H1 (cell line): ENCODE measurements at regions not wholly inside any gene's neighbourhood (a gene's known extent, or its start where the extent isn't known, plus 50 kb on each side); places are given as distances from the start of the nearest gene placed in this dataset.

Experiments used
- CTCF ChIA-PET: fragments of 300-600 bp; sonication (Branson Sonifier 250); formaldehyde crosslinking; loops from one replicate; lab custom pipeline; 2021; ENCODE audit not compliant: partially characterized antibody; lab: Charles Lee
- POLR2A ChIA-PET: fragments of 300-600 bp; sonication (Branson Sonifier 250); formaldehyde crosslinking; loops from one replicate; lab custom pipeline; 2021; ENCODE audit warnings: inconsistent platforms; ENCODE audit not compliant: partially characterized antibody; lab: Charles Lee
- DNase-seq, 2 experiments: peaks; one replicate each; pipeline versions ENCODE4 v3.0.0 to v3.0.0-alpha.2; 2010 to 2022; ENCODE audit warnings: low spot score in 2 of 2, low read depth in 1 of 2, mixed read lengths in 1 of 2
- FAIRE-seq: peaks from 2 replicates; lab custom pipeline; 2011; peaks lifted over from hg19 to GRCh38; lab: Jason Lieb, UNC
- H2AFZ ChIP-seq: 2 replicates; pipeline ENCODE4 v1.8.1; 2012; ENCODE audit warnings: low read length, inconsistent platforms
- H2AK5ac ChIP-seq: 2 replicates; pipeline ENCODE4 v1.6.1; 2013; ENCODE audit warnings: low read depth, low read length
- H2BK120ac ChIP-seq: replicated peaks from 2 replicates; pipeline ENCODE3; 2013; ENCODE audit warnings: low read depth, low read length, inconsistent platforms
- H2BK12ac ChIP-seq: 2 replicates; pipeline ENCODE4 v1.6.1; 2013; ENCODE audit warnings: low read depth, low read length
- H2BK15ac ChIP-seq: 2 replicates; pipeline ENCODE4 v1.6.1; 2013; ENCODE audit warnings: low read length
- H2BK20ac ChIP-seq: 2 replicates; pipeline ENCODE4 v1.6.1; 2013; ENCODE audit warnings: low read length
- H2BK5ac ChIP-seq: 2 replicates; pipeline ENCODE4 v1.6.1; 2013; ENCODE audit warnings: low read depth, low read length
- H3K14ac ChIP-seq: 2 replicates; pipeline ENCODE4 v1.6.1; 2013; ENCODE audit warnings: inconsistent platforms; ENCODE audit not compliant: insufficient read length
- H3K18ac ChIP-seq: 2 replicates; pipeline ENCODE4 v1.6.1; 2013; ENCODE audit warnings: low read length; ENCODE audit errors: extremely low read depth
- H3K23ac ChIP-seq: 2 replicates; pipeline ENCODE4 v1.6.1; 2013; ENCODE audit warnings: inconsistent platforms; ENCODE audit not compliant: insufficient read length
- H3K23me2 ChIP-seq: 2 replicates; pipeline ENCODE4 v1.6.1; 2013; ENCODE audit warnings: low read depth, low read length
- H3K27ac ChIP-seq: 2 replicates; pipeline ENCODE4 v1.6.1; 2011; ENCODE audit warnings: low read depth, low read length, inconsistent platforms
- H3K27me3 ChIP-seq, 4 experiments: replicated peaks in 1 of 4; 1 replicate in 1 of 4; 2 replicates in 3 of 4; pipeline versions ENCODE4 v1.6.1 to v1.8.1; 2011 to 2013; ENCODE audit warnings: low read length in 3 of 4, mild to moderate bottlenecking in 3 of 4, inconsistent platforms in 2 of 4, mixed read lengths in 2 of 4, moderate library complexity in 1 of 4; ENCODE audit not compliant: control insufficient read depth in 3 of 4, insufficient read depth in 3 of 4; ENCODE audit errors: extremely low read depth in 1 of 4
- H3K36me3 ChIP-seq, 4 experiments: 2 replicates each; pipeline versions ENCODE4 v1.6.1 to v1.8.1; 2011 to 2013; ENCODE audit warnings: mild to moderate bottlenecking in 4 of 4, low read length in 3 of 4, moderate library complexity in 2 of 4, control low read depth in 1 of 4, inconsistent platforms in 1 of 4; ENCODE audit not compliant: insufficient read depth in 4 of 4, control insufficient read depth in 2 of 4
- H3K4ac ChIP-seq: replicated peaks from 2 replicates; pipeline ENCODE3; 2013; ENCODE audit warnings: low read length, low read depth, mixed read lengths, inconsistent platforms; ENCODE audit not compliant: insufficient read length
- H3K4me1 ChIP-seq, 4 experiments: replicated peaks in 1 of 4; 1 replicate in 1 of 4; 2 replicates in 3 of 4; pipeline versions ENCODE4 v1.6.1 to v1.8.1; 2011 to 2013; ENCODE audit warnings: low read length in 3 of 4, inconsistent platforms in 2 of 4, mixed read lengths in 1 of 4; ENCODE audit not compliant: insufficient read depth in 4 of 4, control insufficient read depth in 3 of 4
- H3K4me2 ChIP-seq, 2 experiments: 2 replicates each; pipeline versions ENCODE4 v1.6.1 to v1.8.1; 2011 to 2013; ENCODE audit warnings: low read depth in 2 of 2, low read length in 2 of 2, control low read depth in 1 of 2, inconsistent platforms in 1 of 2, mild to moderate bottlenecking in 1 of 2; ENCODE audit not compliant: insufficient read depth in 1 of 2
- H3K4me3 ChIP-seq, 4 experiments: fragments of 200-600, 300-600 bp in 1 of 4; sonication (generic), shearing (Covaris generic), sonication (Bioruptor Twin) in 1 of 4; 2 replicates each; pipeline versions ENCODE4 v1.5.1 to v1.8.1; 2011 to 2016; ENCODE audit warnings: low read length in 4 of 4, low read depth in 3 of 4, control low read depth in 2 of 4, inconsistent platforms in 2 of 4, mild to moderate bottlenecking in 2 of 4, mixed read lengths in 1 of 4, moderate library complexity in 1 of 4; ENCODE audit not compliant: insufficient read depth in 2 of 4; ENCODE audit errors: extremely low read depth in 1 of 4
- H3K56ac ChIP-seq: replicated peaks from 2 replicates; pipeline ENCODE3; 2013; ENCODE audit warnings: low read depth, mild to moderate bottlenecking, mixed read lengths, low read length, inconsistent platforms; ENCODE audit not compliant: insufficient read length
- H3K79me1 ChIP-seq: 2 replicates; pipeline ENCODE4 v1.6.1; 2013; ENCODE audit warnings: low read depth, low read length, control low read depth
- H3K79me2 ChIP-seq, 2 experiments: 2 replicates each; pipeline versions ENCODE4 v1.6.1 to v1.8.1; 2012 to 2013; ENCODE audit warnings: low read length in 2 of 2, mild to moderate bottlenecking in 2 of 2, inconsistent platforms in 1 of 2; ENCODE audit not compliant: insufficient read depth in 2 of 2, control insufficient read depth in 1 of 2
- H3K9ac ChIP-seq, 4 experiments: replicated peaks in 1 of 4; 1 replicate in 1 of 4; 2 replicates in 3 of 4; pipeline versions ENCODE4 v1.6.1 to v1.8.1; 2011 to 2013; ENCODE audit warnings: low read depth in 3 of 4, low read length in 3 of 4, control low read depth in 2 of 4, mild to moderate bottlenecking in 2 of 4, moderate library complexity in 2 of 4, inconsistent platforms in 1 of 4; ENCODE audit errors: extremely low read depth in 1 of 4
- H3K9me3 ChIP-seq, 2 experiments: 2 replicates each; pipeline versions ENCODE4 v1.6.1 to v1.8.1; 2012 to 2013; ENCODE audit warnings: mild to moderate bottlenecking in 2 of 2, moderate library complexity in 2 of 2, control low read depth in 1 of 2, inconsistent platforms in 1 of 2, low read depth in 1 of 2, low read length in 1 of 2, mixed read lengths in 1 of 2; ENCODE audit not compliant: insufficient read depth in 2 of 2
- H4K20me1 ChIP-seq, 2 experiments: replicated peaks in 1 of 2; 2 replicates each; pipeline versions ENCODE3 to v1.8.1; 2011 to 2013; ENCODE audit warnings: inconsistent platforms in 2 of 2, low read length in 2 of 2, mild to moderate bottlenecking in 1 of 2; ENCODE audit not compliant: insufficient read depth in 2 of 2, control insufficient read depth in 1 of 2
- H4K5ac ChIP-seq: 2 replicates; pipeline ENCODE4 v1.6.1; 2013; ENCODE audit warnings: low read length, low read depth, mixed read lengths, inconsistent platforms; ENCODE audit not compliant: insufficient read length
- H4K8ac ChIP-seq: 2 replicates; pipeline ENCODE4 v1.8.0; 2013; ENCODE audit warnings: mild to moderate bottlenecking, moderate library complexity, low read length, inconsistent platforms; ENCODE audit not compliant: insufficient read depth; ENCODE audit errors: extremely low read depth
- H4K91ac ChIP-seq: replicated peaks from 2 replicates; pipeline ENCODE3; 2013; ENCODE audit warnings: low read length, mixed read lengths, inconsistent platforms; ENCODE audit not compliant: insufficient read length
- CEBPB ChIP-seq: IDR thresholded peaks from 2 replicates; pipeline ENCODE4 v1.6.1; 2012; ENCODE audit warnings: low read depth, low read length
- EGR1 ChIP-seq: IDR thresholded peaks from 2 replicates; pipeline ENCODE4 v1.6.1; 2011; ENCODE audit warnings: low read depth, low read length, borderline replicate concordance
- NANOG ChIP-seq: IDR thresholded peaks from 2 replicates; pipeline ENCODE4 v1.6.1; 2011; ENCODE audit warnings: low read length, low read depth, mild to moderate bottlenecking, inconsistent platforms; ENCODE audit not compliant: insufficient read depth, poor library complexity, severe bottlenecking
- NRF1 ChIP-seq: IDR thresholded peaks from 2 replicates; pipeline ENCODE4 v1.6.1; 2011; ENCODE audit warnings: mild to moderate bottlenecking, low read depth, low read length, improper control_type of control experiment
- POLR2AphosphoS5 ChIP-seq: IDR thresholded peaks from 2 replicates; pipeline ENCODE4 v1.6.1; 2011; ENCODE audit warnings: low read depth, low read length
- SIN3A ChIP-seq, 2 experiments: IDR thresholded peaks in 1 of 2; conservative IDR thresholded peaks in 1 of 2; 2 replicates each; pipeline ENCODE4 v1.6.1; 2011 to 2012; ENCODE audit warnings: low read length in 2 of 2, improper control_type of control experiment in 1 of 2, low read depth in 1 of 2, mild to moderate bottlenecking in 1 of 2
- SUZ12 ChIP-seq: fragments of 200-600 bp; sonication (generic); IDR thresholded peaks from 2 replicates; pipeline ENCODE4 v1.6.1; 2012; ENCODE audit warnings: mild to moderate bottlenecking, inconsistent platforms, low read length, moderate library complexity, mixed read lengths
- TAF7 ChIP-seq: optimal IDR thresholded peaks from 2 replicates; pipeline ENCODE3; 2011; ENCODE audit warnings: low read depth, mild to moderate bottlenecking, inconsistent platforms, low read length, moderate library complexity, borderline replicate concordance
- TBP ChIP-seq: IDR thresholded peaks from 2 replicates; pipeline ENCODE4 v1.6.1; 2011; ENCODE audit warnings: low read depth, low read length, improper control_type of control experiment
- WGBS, 2 experiments: shearing (Covaris generic) in 1 of 2; methylation state at CpG; one replicate each; pipeline versions ENCODE4 v1.1.6 to v1.1.7; 2013 to 2015; ENCODE audit warnings: low lambda C conversion rate in 2 of 2, mixed read lengths in 2 of 2, inconsistent platforms in 1 of 2, low coverage in 1 of 2, missing lambda C conversion rate in 1 of 2; ENCODE audit not compliant: insufficient replicate concordance in 2 of 2, insufficient coverage in 1 of 2, insufficient read length in 1 of 2; ENCODE audit errors: extremely low coverage in 1 of 2, missing lambda C conversion rate in 1 of 2; 5-methylcytosine and 5-hydroxymethylcytosine counted together
- TF ChIP-seq, protein P1 (sequence below), 3 experiments: IDR thresholded peaks; 1 replicate in 2 of 3; 2 replicates in 1 of 3; pipeline versions ENCODE4 v1.5.1 to v1.6.1; 2011; ENCODE audit warnings: low read length in 3 of 3, mild to moderate bottlenecking in 3 of 3, inconsistent platforms in 2 of 3, low read depth in 1 of 3, moderate library complexity in 1 of 3; ENCODE audit not compliant: insufficient read depth in 1 of 3; ENCODE audit errors: control extremely low read depth in 1 of 3
- TF ChIP-seq, protein P2 (sequence below): IDR thresholded peaks from 2 replicates; pipeline ENCODE4 v1.6.1; 2012; ENCODE audit warnings: inconsistent platforms

DNA sequence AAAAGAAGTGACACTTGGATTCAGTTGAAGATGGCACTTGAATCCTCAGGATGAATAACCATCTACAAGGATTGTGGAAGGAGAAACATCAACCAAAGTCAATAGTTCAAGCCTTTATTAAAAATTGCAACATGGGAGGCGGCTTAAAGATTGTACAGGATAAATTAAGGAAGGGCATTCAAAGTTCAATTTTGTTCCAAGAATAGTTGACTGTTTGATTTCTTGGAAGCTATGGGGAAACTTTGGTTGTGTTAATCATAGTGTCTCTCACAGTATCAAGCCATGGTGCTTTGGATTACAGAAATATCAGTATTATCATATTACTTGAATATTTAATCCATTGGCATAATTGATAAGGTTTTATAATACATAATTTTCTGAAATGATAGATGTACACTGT lies 1844.3 kb downstream of the MAT2B start:
- WGBS, 2 experiments: 92% methylated on average over 1 of the region's 1 CpG; no CpG with 5 or more reads in 1 of the 2 experiments
- Histone ChIP-seq H4K20me1 (no peaks in the 10 kb centered on the region), H3K79me1 (no peaks in the 10 kb centered on the region), H2BK5ac (no peak overlapping the region), H3K18ac (no peak overlapping the region), H3K4me3 (no peak overlapping the region), H3K9me3 (no peaks in the 10 kb centered on the region), H2BK120ac (no peak overlapping the region), H3K23ac (no peak overlapping the region), H3K36me3 (no peaks in the 10 kb centered on the region), H3K79me2 (no peaks in the 10 kb centered on the region), H3K27ac (no peak overlapping the region), H2AK5ac (no peak overlapping the region), H4K91ac (no peak overlapping the region), H2BK15ac (no peak overlapping the region), H3K27me3 (no peaks in the 10 kb centered on the region), H4K8ac (no peak overlapping the region), H3K4ac (no peak overlapping the region), H3K4me1 (0 out of 7 replicates have a peak, but pooled peaks cover 0 to 3% (median 0%) of the 10 kb centered on the region in 4 experiments), H2BK20ac (no peak overlapping the region), H3K23me2 (no peaks in the 10 kb centered on the region; the same call in 1 of the 2 replicates), H4K5ac (no peak overlapping the region), H3K14ac (no peak overlapping the region), H3K56ac (no peak overlapping the region), H3K9ac (no peak overlapping the region), H2BK12ac (no peak overlapping the region), H2AFZ (no peak overlapping the region), H3K4me2 (no peak overlapping the region)
- DNase-seq: no peak
- FAIRE-seq: no peak
- ChIA-PET POLR2A (no interaction called here), CTCF (interaction anchor here (0.6 to 1.2 kb wide), 2 partner anchors 8 to 55 kb away, joined by 3 read pairs; no protein-coding TSS in a partner anchor)
- TF ChIP-seq SIN3A (conservative IDR thresholded peaks at IDR 0.05 in 1 of 2, IDR thresholded peaks at IDR 0.05 in 1 of 2; ENCODE audit: low read depth in 1 of 2, low read length in 2 of 2) (no peak), TBP (no peak), NANOG (no peak), TAF7 (no peak), EGR1 (no peak), POLR2AphosphoS5 (no peak), NRF1 (no peak), SUZ12 (no peak), CEBPB (no peak)
- TF ChIP-seq, protein P1, sequence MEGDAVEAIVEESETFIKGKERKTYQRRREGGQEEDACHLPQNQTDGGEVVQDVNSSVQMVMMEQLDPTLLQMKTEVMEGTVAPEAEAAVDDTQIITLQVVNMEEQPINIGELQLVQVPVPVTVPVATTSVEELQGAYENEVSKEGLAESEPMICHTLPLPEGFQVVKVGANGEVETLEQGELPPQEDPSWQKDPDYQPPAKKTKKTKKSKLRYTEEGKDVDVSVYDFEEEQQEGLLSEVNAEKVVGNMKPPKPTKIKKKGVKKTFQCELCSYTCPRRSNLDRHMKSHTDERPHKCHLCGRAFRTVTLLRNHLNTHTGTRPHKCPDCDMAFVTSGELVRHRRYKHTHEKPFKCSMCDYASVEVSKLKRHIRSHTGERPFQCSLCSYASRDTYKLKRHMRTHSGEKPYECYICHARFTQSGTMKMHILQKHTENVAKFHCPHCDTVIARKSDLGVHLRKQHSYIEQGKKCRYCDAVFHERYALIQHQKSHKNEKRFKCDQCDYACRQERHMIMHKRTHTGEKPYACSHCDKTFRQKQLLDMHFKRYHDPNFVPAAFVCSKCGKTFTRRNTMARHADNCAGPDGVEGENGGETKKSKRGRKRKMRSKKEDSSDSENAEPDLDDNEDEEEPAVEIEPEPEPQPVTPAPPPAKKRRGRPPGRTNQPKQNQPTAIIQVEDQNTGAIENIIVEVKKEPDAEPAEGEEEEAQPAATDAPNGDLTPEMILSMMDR (IDR thresholded peaks at IDR 0.05; ENCODE audit: control extremely low read depth in 1 of 3, insufficient read depth in 1 of 3, low read depth in 1 of 3, low read length in 3 of 3): no peak
- TF ChIP-seq, protein P2, sequence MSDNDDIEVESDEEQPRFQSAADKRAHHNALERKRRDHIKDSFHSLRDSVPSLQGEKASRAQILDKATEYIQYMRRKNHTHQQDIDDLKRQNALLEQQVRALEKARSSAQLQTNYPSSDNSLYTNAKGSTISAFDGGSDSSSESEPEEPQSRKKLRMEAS: no peak
